ENCODE measurements at regions not wholly inside any gene's neighbourhood (a gene's known extent, or its start where the extent isn't known, plus 50 kb on each side); places are given as distances from the start of the nearest gene placed in this dataset.
"Not testable (repeated sequence)": the region's sequence is repeated elsewhere in the genome, so short reads cannot be mapped to it uniquely, and the experiment has no call there.

DNA sequence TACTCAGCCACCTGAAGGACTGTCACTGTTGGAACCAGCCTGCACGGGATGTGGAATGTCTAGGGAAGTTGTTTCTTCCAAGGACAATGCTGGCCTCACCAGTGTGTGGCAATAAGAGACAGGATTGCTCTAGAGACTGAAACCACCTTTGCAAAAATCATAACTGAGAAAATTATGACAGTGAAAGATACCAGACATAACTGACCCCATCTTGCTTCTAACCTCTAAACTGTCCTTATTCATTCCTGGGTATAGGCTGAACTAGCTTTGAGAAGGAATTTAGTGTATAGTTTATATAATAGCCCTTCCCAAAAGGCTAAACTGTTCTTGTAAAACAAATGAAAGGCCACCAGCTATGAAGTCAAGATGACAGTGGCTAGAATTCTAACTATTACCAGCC is 83.6 kb downstream of the IER5 start:
- DNase-seq (ENCODE audit: low read depth, low spot score), result no peak

- no peak for DNase-seq (ENCODE audit: low read depth, low spot score)
Measured at GRCh38 chr1:181173761-181174447, 85.4 kb downstream of the IER5 start.

DNA sequence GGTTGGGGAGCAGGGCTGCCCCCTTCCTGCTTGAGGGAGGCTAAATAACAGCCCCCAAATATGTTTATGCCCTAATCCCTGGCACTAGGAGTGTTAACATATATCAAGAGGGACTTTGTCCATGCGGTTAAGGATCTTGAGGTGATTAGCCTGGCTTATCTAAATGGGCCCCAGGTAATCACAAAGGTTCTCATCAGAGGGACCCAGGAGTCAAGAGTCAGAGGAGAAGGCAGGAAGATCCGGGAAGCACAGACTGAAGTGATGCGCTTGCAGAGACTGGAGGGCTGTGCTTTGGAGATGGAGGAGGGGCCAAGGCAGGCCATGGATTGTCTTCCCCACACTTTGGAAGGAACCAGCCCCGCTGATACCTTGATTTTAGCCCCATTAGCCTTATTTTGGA is 86.4 kb downstream of the IER5 start:
- DNase-seq (ENCODE audit: low read depth, low spot score), result no peak

GRCh38 chr1:181175356-181175910 is 86.9 kb downstream of the IER5 start:
- no peak for DNase-seq (ENCODE audit: low read depth, low spot score)

GRCh38 chr1:181175955-181176354 is 87.5 kb downstream of the IER5 start:
- no peak for DNase-seq (ENCODE audit: low read depth, low spot score)

- DNase-seq (ENCODE audit: low read depth, low spot score), result no peak
Measured at GRCh38 chr1:181178241-181178879, 89.9 kb downstream of the IER5 start.

DNA sequence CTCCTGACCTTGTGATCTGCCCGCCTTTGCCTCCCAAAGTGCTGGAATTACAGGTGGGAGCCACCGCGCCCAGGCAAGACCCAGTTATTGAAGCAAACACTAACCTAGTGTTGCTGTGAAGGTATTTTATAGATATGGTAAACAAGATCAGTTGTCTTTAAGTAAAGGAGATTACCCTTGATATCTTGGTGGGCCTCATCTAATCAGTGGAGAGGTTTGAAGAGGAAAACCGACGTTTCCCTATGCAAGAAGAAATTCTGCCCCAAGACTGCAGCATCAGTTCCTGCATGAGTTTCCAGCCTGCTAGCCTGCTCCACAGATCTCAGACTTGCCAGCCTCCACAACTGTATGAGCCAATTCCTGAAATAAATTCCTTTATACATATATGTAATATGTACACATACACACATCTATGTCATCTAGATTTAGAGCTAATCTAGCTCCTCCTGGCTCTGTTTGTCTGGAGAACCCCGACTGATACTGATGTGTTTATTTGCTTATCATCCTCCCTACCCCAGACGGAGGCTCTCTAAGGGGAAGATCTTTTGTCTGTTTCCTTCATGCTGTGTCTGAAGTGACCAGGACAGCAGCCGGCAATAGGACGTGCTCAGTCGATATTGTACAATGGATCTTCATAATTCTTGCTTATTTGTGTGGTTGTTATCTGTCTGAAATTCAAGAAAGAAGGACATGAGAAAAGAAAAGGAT is 90.9 kb downstream of the IER5 start:
- DNase-seq (ENCODE audit: low read depth, low spot score), result no peak

DNA sequence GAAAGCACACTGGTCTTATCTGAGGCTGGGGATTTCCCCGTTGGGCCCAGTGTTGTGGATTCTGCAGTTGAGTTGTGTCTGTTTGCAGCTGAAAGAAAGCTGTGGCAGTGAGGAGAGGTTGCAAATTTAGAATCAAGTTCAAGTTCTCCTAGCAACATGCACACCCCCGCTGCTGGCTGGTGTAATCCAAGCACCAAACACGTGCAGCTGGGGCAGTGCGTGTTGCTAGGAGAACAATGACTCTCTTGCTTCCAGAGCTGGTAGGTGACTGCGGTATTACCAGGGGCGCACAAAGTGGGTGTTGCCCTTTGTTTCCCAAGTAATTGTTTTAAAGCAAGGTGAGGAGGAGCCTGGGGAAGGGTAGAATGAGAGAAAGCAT is 91.5 kb downstream of the IER5 start:
- DNase-seq (ENCODE audit: low read depth, low spot score), result peak; percentile 40

DNA sequence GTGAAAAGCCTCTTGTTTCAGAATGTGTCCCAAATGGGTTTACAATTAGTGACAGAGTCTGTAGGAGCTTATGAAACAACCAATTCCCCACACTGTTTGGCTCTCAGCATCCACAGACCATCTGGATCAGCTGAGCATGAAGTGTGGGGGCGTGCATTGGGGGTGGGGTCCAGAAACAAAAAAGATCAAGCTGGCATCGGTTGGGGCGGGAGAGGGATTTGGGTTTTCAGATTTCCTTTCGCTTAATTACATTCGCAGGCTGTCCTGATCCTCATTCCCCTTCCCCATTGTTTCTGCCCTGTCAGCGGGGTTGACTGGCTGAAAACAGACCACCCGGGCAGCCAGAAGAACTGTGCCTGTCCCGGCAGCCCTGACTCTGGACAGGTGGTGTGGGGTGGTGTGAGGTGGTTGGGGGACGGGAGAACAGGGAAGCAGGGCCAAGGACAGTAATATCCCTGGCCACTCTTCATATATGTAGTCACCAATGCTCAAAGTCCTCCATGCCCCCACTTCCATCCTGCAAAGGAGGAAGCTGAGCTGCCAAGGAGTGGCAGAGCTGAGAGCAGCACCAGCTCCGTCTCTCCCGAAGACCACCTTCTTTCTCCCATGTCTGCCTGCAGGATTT is 92.0 kb downstream of the IER5 start:
- no peak for DNase-seq (ENCODE audit: low read depth, low spot score)

GRCh38 chr1:181181792-181182585 is 93.5 kb downstream of the IER5 start:
- no peak for DNase-seq (ENCODE audit: low read depth, low spot score)

- DNase-seq (ENCODE audit: low read depth, low spot score), result no peak
Measured at GRCh38 chr1:181184621-181185020, 96.1 kb downstream of the IER5 start.

DNA sequence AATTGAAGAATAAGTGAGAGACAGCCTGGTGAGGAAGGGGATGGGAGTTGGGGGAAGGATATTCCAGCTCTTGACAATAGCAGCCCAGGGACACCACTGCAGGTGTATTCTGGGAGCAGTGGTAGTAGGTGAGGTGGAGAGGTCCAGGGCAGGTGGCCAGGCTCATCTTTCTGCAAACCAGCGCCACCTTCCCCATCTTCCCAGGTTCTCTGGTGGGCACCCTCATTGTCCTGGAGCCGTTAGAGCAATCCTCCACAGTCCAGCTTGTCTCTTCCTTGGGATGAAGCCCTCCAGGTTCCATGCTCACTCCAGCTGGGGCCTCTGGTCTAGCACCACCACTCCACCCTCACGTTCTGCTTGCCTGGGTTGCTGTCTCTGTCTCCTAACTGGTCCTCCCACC is 97.0 kb downstream of the IER5 start:
- DNase-seq (ENCODE audit: low read depth, low spot score), result no peak

GRCh38 chr1:181186133-181186532 is 97.6 kb downstream of the IER5 start:
- DNase-seq (ENCODE audit: low read depth, low spot score), result not testable (repeated sequence)

DNA sequence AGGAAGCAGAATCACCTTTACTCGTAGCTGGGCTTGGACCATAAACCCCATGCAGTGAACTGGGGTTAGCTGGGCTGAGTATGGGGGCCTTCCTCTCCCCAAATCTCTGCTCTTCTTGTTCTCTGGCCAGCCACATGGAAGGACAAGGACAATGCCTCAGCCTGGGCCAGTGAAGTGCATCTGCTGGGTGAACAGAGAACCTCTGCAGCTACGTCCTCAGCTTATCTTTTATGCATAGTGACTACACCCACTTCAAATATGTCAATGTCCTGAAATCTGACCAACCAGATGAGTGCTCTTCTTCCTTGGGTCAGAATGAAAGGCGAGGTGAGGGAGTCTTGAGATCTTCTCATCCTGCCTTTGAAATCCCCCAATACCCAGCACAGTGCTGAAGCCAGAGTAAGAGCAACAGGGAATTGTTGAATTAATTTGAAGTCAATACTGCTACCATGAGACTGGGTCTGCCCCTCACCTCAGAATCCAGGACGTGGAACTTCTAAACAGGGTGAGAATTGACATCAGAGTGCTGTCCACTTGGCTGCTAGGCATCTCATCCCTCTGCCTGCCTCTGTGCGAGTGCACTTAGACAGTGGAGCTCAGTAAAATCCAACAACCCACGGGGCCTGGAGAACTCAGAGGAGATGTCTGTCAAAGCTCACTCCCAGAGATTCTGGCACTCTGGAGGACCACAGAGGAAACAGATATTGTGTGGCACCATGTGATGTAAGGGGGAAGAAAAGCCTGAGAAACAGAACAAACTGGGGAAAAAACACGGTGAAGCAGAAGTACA is 99.0 kb downstream of the IER5 start:
- no peak for DNase-seq (ENCODE audit: low read depth, low spot score)

GRCh38 chr1:181189245-181189644 is 100.7 kb downstream of the IER5 start:
- no peak for DNase-seq (ENCODE audit: low read depth, low spot score)

DNA sequence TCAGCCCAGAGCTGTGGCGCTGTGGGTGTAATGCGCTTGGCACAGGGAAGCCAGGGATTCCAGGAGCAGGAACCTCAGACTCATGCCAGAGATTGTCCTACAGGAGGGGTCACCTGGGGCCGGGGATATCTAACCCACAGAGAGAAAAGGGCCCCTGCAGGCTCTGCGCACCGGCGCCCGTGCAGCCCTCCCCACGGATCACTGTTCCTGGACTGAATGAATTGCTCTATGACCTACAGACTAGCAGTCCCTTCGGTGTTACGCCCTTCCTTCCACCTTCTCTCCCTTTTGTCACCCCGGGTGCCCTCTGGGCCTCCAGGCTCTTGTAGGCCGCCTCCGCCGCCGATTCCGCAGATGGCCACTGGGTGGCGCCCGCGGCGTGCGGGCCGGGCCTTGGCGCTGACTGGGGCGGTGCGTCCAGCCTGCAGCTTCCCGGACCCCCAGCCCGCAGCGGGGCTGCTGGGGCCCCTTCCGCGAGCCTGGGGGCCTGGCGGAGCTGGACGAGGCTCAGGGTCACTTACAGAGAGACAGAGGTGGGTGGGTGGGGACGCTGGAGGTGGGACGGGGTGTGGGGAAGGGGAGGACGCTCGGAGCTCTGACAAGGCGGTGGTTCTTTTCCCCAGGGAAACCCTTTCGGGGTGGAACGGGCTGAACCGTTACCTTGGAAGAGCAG is 101.3 kb downstream of the IER5 start:
- no peak for DNase-seq (ENCODE audit: low read depth, low spot score)

GRCh38 chr1:181190364-181191035 is 102.0 kb downstream of the IER5 start:
- DNase-seq (ENCODE audit: low read depth, low spot score), result no peak

- DNase-seq (ENCODE audit: low read depth, low spot score), result no peak
Measured at GRCh38 chr1:181191494-181192040, 103.1 kb downstream of the IER5 start.

DNA sequence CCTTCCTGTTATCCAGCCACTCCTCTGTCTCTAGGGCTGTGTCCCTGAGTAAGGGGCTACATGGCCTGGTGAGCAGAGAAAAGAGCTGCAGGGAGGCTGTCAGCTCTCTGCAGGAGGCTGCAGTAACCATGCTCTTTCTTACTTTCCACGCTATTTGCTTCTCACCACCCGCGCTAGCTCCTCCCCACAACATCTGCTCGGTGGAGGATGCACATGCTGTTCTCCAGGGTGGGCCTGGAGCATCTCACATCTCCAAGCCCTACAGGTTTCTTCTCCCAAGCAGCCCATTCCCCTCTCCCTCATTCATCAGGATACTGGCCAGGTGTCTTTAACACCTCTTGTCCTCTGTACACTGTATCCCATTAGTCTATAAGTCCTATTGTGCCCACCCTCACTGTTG is 103.8 kb downstream of the IER5 start:
- DNase-seq (ENCODE audit: low read depth, low spot score), result no peak
